ENCODE measurements at regions not wholly inside any gene's neighbourhood (a gene's known extent, or its start where the extent isn't known, plus 50 kb on each side); places are given as distances from the start of the nearest gene placed in this dataset.

DNA sequence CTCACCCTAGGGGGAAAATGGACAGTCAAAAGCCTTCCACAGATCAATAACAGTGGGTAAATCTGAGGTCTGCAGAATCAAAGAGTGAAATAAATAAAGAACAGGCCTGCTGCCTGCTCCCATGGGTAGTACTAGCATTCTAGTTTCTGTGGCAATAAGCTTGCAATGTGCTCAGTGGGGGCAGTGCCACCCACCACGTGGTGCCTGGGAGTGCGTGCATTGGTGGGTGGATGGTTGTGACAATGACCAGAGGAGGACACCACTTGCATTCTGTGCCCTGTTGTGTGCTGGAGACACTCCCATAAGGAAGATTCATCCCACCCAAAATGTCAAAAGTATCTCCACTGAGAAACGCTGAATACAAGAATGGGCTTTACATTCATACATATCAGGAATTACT is 95.5 kb upstream of the NEDD9 start:
- peaks cover 2 to 8% of the 10 kb centered on the region in 2 donors for H3K4me1 ChIP-seq (ENCODE audit: control insufficient read depth in 1 of 2, low read depth in 2 of 2)
- H3K9me3 ChIP-seq: no peaks in the 10 kb centered on the region
- ATAC-seq (ENCODE audit: insufficient number of reproducible peaks, low FRiP score, low read depth) (no peak), DNase-seq (ENCODE audit: low spot score) (no peak)
- no peaks in the 10 kb centered on the region for H3K27me3 ChIP-seq (replicated peaks; ENCODE audit: insufficient read depth)
- H3K36me3 ChIP-seq: no peaks in the 10 kb centered on the region
- no peak overlapping the region for H3K4me3 ChIP-seq
- TF ChIP-seq, protein P1, sequence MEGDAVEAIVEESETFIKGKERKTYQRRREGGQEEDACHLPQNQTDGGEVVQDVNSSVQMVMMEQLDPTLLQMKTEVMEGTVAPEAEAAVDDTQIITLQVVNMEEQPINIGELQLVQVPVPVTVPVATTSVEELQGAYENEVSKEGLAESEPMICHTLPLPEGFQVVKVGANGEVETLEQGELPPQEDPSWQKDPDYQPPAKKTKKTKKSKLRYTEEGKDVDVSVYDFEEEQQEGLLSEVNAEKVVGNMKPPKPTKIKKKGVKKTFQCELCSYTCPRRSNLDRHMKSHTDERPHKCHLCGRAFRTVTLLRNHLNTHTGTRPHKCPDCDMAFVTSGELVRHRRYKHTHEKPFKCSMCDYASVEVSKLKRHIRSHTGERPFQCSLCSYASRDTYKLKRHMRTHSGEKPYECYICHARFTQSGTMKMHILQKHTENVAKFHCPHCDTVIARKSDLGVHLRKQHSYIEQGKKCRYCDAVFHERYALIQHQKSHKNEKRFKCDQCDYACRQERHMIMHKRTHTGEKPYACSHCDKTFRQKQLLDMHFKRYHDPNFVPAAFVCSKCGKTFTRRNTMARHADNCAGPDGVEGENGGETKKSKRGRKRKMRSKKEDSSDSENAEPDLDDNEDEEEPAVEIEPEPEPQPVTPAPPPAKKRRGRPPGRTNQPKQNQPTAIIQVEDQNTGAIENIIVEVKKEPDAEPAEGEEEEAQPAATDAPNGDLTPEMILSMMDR (IDR thresholded peaks at IDR 0.05): no peak
- H3K27ac ChIP-seq: no peak overlapping the region

DNA sequence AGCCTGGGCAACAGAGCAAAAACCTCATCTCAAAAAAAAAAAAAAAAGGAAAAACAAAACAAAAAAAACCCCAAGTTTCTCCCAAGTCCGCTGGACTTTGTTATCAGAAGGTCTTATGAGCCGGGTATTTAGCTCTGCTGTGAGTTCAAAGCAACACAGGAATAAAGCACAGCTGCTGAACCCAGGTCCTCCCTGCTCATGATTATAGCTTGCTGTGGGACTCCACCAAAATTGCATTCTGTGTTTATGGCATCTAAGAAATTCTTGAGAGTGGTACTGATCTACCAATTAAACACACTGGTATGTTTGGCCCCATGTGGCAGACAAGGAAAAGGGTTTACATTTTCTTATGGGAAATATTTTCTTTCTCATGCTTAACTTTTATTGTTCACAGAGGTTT is 93.6 kb upstream of the NEDD9 start:
- TF ChIP-seq, protein P1 (IDR thresholded peaks at IDR 0.05): no peak
- Histone ChIP-seq H3K4me3 (no peak overlapping the region), H3K36me3 (no peaks in the 10 kb centered on the region), H3K9me3 (no peaks in the 10 kb centered on the region), H3K27me3 (replicated peaks; ENCODE audit: insufficient read depth) (no peaks in the 10 kb centered on the region), H3K27ac (no peak overlapping the region), H3K4me1 (ENCODE audit: control insufficient read depth in 1 of 2, low read depth in 2 of 2) (peaks cover 2 to 8% of the 10 kb centered on the region in 2 donors)
- no peak for DNase-seq (ENCODE audit: low spot score)
- no peak for ATAC-seq (ENCODE audit: insufficient number of reproducible peaks, low FRiP score, low read depth)

DNA sequence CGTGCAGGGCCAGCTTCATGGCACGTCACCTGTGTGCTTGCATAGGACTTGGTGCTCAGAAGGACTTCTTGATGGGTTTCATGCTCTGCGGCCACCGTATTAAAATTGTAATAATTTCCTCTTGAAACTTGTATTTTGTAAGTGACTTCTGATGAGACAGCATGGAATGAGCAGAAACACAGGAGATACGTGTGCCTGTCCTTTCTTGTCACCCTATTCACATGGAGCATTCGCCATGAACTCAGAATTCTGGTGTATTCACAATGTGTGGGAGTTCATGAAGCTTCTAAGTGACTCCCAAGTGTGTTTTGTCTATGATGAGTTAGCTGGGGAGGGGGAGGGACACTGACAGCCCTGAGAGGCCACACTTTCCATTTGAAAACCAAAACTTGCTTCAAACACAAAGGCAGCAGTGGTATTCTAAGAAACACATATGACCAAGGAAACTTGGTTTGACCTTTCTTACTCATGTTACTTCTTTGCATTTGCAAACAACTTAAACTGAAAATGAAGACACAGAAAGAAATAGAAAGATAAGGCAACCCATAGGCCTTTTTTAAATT is 92.1 kb upstream of the NEDD9 start:
- Histone ChIP-seq H3K27ac (no peak overlapping the region), H3K27me3 (replicated peaks; ENCODE audit: insufficient read depth) (no peaks in the 10 kb centered on the region), H3K9me3 (no peaks in the 10 kb centered on the region), H3K36me3 (no peaks in the 10 kb centered on the region), H3K4me1 (ENCODE audit: control insufficient read depth in 1 of 2, low read depth in 2 of 2) (peaks cover 2 to 8% of the 10 kb centered on the region in 2 donors), H3K4me3 (no peak overlapping the region)
- DNase-seq (ENCODE audit: low spot score) (no peak), ATAC-seq (ENCODE audit: insufficient number of reproducible peaks, low FRiP score, low read depth) (no peak)
- TF ChIP-seq, protein P1 (IDR thresholded peaks at IDR 0.05): no peak

- Histone ChIP-seq H3K36me3 (no peaks in the 10 kb centered on the region), H3K27me3 (replicated peaks; ENCODE audit: insufficient read depth) (no peaks in the 10 kb centered on the region), H3K4me3 (no peak overlapping the region), H3K4me1 (ENCODE audit: control insufficient read depth in 1 of 2, low read depth in 2 of 2) (peaks cover 5 to 8% of the 10 kb centered on the region in 2 donors), H3K27ac (no peak overlapping the region), H3K9me3 (no peaks in the 10 kb centered on the region)
- TF ChIP-seq, protein P1 (IDR thresholded peaks at IDR 0.05): no peak
- DNase-seq (ENCODE audit: low spot score) (no peak), ATAC-seq (ENCODE audit: insufficient number of reproducible peaks, low FRiP score, low read depth) (no peak)
Observed at GRCh38 chr6:11323666-11324452, 91.4 kb upstream of the NEDD9 start.

DNA sequence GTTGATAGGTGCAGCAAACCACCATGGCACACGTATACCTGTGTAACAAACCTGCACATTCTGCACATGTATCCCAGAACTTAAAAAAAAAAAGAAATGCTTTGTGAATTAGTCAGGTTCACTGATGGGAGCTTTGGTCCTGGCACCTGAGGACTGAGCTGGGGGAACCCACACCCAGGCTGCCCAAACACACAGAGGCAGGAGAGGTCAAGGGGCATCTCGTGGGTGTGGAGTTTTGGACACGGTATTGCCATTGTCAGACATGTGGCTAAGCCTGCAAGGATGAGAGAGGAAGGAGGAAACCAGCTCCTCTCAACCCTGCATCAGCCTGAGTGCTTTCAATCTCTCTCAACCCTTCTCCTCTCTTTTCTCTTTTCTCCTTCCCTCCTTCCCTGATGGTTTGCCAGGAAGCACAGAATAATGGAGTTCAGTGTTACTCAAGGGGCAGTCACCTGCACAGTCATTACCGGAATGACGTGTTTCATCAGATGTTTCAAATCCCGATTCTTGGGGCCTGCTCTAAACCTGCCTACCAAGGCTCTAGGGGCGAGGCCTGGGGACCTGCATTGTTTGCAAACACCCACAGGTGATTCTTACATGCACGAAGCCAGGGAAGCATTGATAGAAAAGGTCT is 89.9 kb upstream of the NEDD9 start:
- Histone ChIP-seq H3K4me3 (no peak overlapping the region), H3K9me3 (no peaks in the 10 kb centered on the region), H3K36me3 (no peaks in the 10 kb centered on the region), H3K4me1 (ENCODE audit: control insufficient read depth in 1 of 2, low read depth in 2 of 2) (peaks cover 7 to 18% of the 10 kb centered on the region in 2 donors), H3K27ac (no peak overlapping the region), H3K27me3 (replicated peaks; ENCODE audit: insufficient read depth) (no peaks in the 10 kb centered on the region)
- ATAC-seq (ENCODE audit: insufficient number of reproducible peaks, low FRiP score, low read depth) (no peak), DNase-seq (ENCODE audit: low spot score) (no peak)
- TF ChIP-seq, protein P1 (IDR thresholded peaks at IDR 0.05): no peak
